ENCODE measurements at regions not wholly inside any gene's neighbourhood (a gene's known extent, or its start where the extent isn't known, plus 50 kb on each side); places are given as distances from the start of the nearest gene placed in this dataset.

DNA sequence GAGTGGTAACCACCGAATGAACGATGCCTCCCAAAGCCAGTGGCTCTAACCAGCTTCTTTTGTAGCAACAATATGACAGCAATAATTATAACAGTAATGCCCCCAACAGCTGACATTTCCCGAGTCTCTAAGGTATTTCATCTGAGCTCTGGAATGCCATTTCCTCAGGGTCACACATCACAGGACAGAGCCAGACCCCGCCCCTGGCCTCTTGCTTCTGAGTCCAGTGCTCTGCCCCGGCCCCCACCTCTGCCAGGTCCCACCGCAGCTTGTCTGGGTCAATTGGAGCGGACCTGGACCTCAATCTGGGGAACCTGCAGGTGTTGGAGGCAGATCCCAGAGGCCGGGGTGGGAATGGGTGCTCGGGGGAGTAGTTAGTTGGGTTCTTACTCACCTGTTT lies 63.8 kb downstream of the IGLL1 start (continued):
- TF ChIP-seq, protein P1, sequence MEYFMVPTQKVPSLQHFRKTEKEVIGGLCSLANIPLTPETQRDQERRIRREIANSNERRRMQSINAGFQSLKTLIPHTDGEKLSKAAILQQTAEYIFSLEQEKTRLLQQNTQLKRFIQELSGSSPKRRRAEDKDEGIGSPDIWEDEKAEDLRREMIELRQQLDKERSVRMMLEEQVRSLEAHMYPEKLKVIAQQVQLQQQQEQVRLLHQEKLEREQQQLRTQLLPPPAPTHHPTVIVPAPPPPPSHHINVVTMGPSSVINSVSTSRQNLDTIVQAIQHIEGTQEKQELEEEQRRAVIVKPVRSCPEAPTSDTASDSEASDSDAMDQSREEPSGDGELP (IDR thresholded peaks at IDR 0.05; ENCODE audit: borderline replicate concordance, low read depth) = peak; percentile 60; the same call in 1 of the 2 replicates
- TF ChIP-seq, protein P2, sequence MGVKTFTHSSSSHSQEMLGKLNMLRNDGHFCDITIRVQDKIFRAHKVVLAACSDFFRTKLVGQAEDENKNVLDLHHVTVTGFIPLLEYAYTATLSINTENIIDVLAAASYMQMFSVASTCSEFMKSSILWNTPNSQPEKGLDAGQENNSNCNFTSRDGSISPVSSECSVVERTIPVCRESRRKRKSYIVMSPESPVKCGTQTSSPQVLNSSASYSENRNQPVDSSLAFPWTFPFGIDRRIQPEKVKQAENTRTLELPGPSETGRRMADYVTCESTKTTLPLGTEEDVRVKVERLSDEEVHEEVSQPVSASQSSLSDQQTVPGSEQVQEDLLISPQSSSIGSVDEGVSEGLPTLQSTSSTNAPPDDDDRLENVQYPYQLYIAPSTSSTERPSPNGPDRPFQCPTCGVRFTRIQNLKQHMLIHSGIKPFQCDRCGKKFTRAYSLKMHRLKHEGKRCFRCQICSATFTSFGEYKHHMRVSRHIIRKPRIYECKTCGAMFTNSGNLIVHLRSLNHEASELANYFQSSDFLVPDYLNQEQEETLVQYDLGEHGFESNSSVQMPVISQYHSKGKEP (CRISPR knock-in tag; IDR thresholded peaks at IDR 0.05) = no peak
- TF ChIP-seq, protein P3, sequence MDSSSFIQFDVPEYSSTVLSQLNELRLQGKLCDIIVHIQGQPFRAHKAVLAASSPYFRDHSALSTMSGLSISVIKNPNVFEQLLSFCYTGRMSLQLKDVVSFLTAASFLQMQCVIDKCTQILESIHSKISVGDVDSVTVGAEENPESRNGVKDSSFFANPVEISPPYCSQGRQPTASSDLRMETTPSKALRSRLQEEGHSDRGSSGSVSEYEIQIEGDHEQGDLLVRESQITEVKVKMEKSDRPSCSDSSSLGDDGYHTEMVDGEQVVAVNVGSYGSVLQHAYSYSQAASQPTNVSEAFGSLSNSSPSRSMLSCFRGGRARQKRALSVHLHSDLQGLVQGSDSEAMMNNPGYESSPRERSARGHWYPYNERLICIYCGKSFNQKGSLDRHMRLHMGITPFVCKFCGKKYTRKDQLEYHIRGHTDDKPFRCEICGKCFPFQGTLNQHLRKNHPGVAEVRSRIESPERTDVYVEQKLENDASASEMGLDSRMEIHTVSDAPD (CRISPR knock-in tag; IDR thresholded peaks at IDR 0.05) = no peak

DNA sequence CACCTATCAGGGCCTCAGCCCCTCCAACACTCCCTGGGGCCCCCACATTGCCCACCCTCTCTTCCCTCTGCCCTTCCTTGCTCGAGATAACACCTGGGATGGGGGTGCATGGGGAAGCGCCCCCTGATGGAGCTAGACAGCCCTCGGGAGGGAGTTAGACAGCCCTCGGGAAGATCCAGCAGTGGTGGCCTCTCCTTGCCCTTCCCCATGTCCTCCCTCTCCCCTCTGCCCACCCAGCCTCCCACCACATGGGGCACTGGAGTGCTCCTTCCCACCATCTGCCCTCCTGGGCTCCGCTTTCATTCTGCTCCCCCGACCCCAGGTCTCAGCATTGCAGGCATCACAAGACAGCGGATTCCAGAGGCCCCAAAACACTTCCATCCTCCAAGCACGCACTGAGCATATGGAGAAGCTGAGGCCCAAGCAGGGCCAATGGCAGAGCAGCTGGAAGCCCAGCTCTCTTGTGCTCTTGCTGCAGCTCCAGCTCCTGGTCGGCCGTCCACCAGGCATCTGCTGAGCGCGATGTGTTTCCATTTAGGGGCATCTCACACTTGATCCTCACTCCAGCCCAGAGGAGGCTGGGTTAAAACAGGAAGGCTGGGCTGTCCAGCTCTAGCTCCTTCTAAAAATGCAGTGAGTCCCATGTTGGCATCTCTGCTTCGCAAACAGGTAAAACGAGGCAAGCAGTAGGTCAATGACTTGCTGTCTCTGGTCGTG lies 65.6 kb downstream of the IGLL1 start:
- WGBS (ENCODE audit: low lambda C conversion rate) = 78% methylated on average over 15 of the region's 15 CpGs
- FAIRE-seq = no peak
- Histone ChIP-seq H3K79me2 (ENCODE audit: insufficient read depth, low read length) (no peaks in the 10 kb centered on the region), H2AFZ (ENCODE audit: low read length) (no peak overlapping the region), H3K27me3 (ENCODE audit: control insufficient read depth in 1 of 2, insufficient read depth in 2 of 2, low read length in 2 of 2) (no peaks in the 10 kb centered on the region), H4K20me1 (ENCODE audit: insufficient read depth, low read length) (no peaks in the 10 kb centered on the region), H3K9me3 (ENCODE audit: low read length) (no peaks in the 10 kb centered on the region), H3K27ac (ENCODE audit: extremely low read length, insufficient read depth, low read length) (no peak overlapping the region), H3K36me3 (replicated peaks in 1 of 2; ENCODE audit: control insufficient read depth in 1 of 2, insufficient read depth in 2 of 2, low read length in 2 of 2) (no peaks in the 10 kb centered on the region), H3K4me1 (ENCODE audit: insufficient read depth, low read length) (peaks cover 85% of the 10 kb centered on the region), H3K9ac (ENCODE audit: insufficient read depth, low read depth, low read length) (no peak overlapping the region), H3K4me2 (ENCODE audit: low read depth, low read length) (no peak overlapping the region), H3K4me3 (replicated peaks in 1 of 3; ENCODE audit: insufficient read depth in 1 of 3, low read depth in 2 of 3, low read length in 3 of 3) (no peak overlapping the region)
- ATAC-seq = peak; percentile 30; the same call in 2 of the 3 replicates
- no peak for DNase-seq (ENCODE audit: low spot score)
- in situ Hi-C loops (cut with HindIII; ENCODE audit: extremely low pct_ligation_motif_present, low pct_unique_long_range_greater_than_20kb) (no loop called here), intact Hi-C loops (cut with micrococcal nuclease; ENCODE audit: unreplicated experiment) (no loop called here)
- ChIA-PET POLR2A (no interaction called here), CTCF (ENCODE audit: low intra/inter-chr PET ratio, low total read pairs) (no interaction called here)
- BruUV-seq (replicated peaks) = no TSS peak
- TF ChIP-seq, protein P4, sequence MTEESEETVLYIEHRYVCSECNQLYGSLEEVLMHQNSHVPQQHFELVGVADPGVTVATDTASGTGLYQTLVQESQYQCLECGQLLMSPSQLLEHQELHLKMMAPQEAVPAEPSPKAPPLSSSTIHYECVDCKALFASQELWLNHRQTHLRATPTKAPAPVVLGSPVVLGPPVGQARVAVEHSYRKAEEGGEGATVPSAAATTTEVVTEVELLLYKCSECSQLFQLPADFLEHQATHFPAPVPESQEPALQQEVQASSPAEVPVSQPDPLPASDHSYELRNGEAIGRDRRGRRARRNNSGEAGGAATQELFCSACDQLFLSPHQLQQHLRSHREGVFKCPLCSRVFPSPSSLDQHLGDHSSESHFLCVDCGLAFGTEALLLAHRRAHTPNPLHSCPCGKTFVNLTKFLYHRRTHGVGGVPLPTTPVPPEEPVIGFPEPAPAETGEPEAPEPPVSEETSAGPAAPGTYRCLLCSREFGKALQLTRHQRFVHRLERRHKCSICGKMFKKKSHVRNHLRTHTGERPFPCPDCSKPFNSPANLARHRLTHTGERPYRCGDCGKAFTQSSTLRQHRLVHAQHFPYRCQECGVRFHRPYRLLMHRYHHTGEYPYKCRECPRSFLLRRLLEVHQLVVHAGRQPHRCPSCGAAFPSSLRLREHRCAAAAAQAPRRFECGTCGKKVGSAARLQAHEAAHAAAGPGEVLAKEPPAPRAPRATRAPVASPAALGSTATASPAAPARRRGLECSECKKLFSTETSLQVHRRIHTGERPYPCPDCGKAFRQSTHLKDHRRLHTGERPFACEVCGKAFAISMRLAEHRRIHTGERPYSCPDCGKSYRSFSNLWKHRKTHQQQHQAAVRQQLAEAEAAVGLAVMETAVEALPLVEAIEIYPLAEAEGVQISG (CRISPR knock-in tag; IDR thresholded peaks at IDR 0.05) = 0 out of 2 replicates have a peak, but pooled peaks have one; percentile 47
- no peak for TF ChIP-seq GFI1 (CRISPR knock-in tag; IDR thresholded peaks at IDR 0.05; ENCODE audit: borderline replicate concordance)
- TF ChIP-seq, protein P5, sequence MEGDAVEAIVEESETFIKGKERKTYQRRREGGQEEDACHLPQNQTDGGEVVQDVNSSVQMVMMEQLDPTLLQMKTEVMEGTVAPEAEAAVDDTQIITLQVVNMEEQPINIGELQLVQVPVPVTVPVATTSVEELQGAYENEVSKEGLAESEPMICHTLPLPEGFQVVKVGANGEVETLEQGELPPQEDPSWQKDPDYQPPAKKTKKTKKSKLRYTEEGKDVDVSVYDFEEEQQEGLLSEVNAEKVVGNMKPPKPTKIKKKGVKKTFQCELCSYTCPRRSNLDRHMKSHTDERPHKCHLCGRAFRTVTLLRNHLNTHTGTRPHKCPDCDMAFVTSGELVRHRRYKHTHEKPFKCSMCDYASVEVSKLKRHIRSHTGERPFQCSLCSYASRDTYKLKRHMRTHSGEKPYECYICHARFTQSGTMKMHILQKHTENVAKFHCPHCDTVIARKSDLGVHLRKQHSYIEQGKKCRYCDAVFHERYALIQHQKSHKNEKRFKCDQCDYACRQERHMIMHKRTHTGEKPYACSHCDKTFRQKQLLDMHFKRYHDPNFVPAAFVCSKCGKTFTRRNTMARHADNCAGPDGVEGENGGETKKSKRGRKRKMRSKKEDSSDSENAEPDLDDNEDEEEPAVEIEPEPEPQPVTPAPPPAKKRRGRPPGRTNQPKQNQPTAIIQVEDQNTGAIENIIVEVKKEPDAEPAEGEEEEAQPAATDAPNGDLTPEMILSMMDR (CRISPR knock-in tag; IDR thresholded peaks at IDR 0.05) = 0 out of 2 replicates have a peak, but pooled peaks have one; percentile 24
- no peak for TF ChIP-seq ZNF550 (CRISPR knock-in tag; IDR thresholded peaks at IDR 0.05; ENCODE audit: borderline replicate concordance)
- no peak for TF ChIP-seq ZNF605 (CRISPR knock-in tag; IDR thresholded peaks at IDR 0.05)
- TF ChIP-seq, protein P3 (CRISPR knock-in tag; IDR thresholded peaks at IDR 0.05) = no peak
- TF ChIP-seq ZNF333 (CRISPR knock-in tag; IDR thresholded peaks at IDR 0.05; ENCODE audit: borderline replicate concordance) = no peak
- TF ChIP-seq, protein P6, sequence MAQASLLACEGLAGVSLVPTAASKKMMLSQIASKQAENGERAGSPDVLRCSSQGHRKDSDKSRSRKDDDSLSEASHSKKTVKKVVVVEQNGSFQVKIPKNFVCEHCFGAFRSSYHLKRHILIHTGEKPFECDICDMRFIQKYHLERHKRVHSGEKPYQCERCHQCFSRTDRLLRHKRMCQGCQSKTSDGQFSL (CRISPR knock-in tag; IDR thresholded peaks at IDR 0.05) = peak; percentile 43; the same call in 1 of the 2 replicates
